BLaER1 (cell line): ENCODE measurements at regions not wholly inside any gene's neighbourhood (a gene's known extent, or its start where the extent isn't known, plus 50 kb on each side); places are given as distances from the start of the nearest gene placed in this dataset.

ENCODE experiments used
- H3K27ac ChIP-seq: shearing (Covaris generic); formaldehyde crosslinking; 2 replicates; pipeline ENCODE4 v1.8.1; 2022
- H3K27me3 ChIP-seq: shearing (Covaris generic); formaldehyde crosslinking; 2 replicates; pipeline ENCODE4 v1.8.1; 2022
- H3K36me3 ChIP-seq: shearing (Covaris generic); formaldehyde crosslinking; 2 replicates; pipeline ENCODE4 v1.8.1; 2022
- H3K4me1 ChIP-seq: shearing (Covaris generic); formaldehyde crosslinking; 2 replicates; pipeline ENCODE4 v1.8.1; 2022
- H3K4me2 ChIP-seq: shearing (Covaris generic); formaldehyde crosslinking; 2 replicates; pipeline ENCODE4 v1.8.1; 2022
- H3K4me3 ChIP-seq: shearing (Covaris generic); formaldehyde crosslinking; 2 replicates; pipeline ENCODE4 v1.8.1; 2022
- H3K9ac ChIP-seq: shearing (Covaris generic); formaldehyde crosslinking; 2 replicates; pipeline ENCODE4 v1.8.1; 2022
- H3K9me3 ChIP-seq: shearing (Covaris generic); formaldehyde crosslinking; 2 replicates; pipeline ENCODE4 v1.8.1; 2022
- H4K20me1 ChIP-seq: shearing (Covaris generic); formaldehyde crosslinking; 2 replicates; pipeline ENCODE4 v1.8.1; 2022
- Cebpa-rat ChIP-seq: shearing (Covaris generic); IDR thresholded peaks from 2 replicates; pipeline ENCODE4 v1.8.1; 2022

GRCh38 chr13:82729401-82729800, 1152.9 kb downstream of the SLITRK1 start:
- no peak for TF ChIP-seq Cebpa-rat
- no peak overlapping the region for H3K4me3 ChIP-seq
- H3K36me3 ChIP-seq = no peaks in the 10 kb centered on the region
- H3K27me3 ChIP-seq = no peaks in the 10 kb centered on the region
- H3K9ac ChIP-seq = no peak overlapping the region
- H4K20me1 ChIP-seq = no peaks in the 10 kb centered on the region
- H3K27ac ChIP-seq = no peak overlapping the region
- no peaks in the 10 kb centered on the region for H3K9me3 ChIP-seq
- no peak overlapping the region for H3K4me2 ChIP-seq
- no peaks in the 10 kb centered on the region for H3K4me1 ChIP-seq

GRCh38 chr13:82720986-82721385, 1161.3 kb downstream of the SLITRK1 start:
- Histone ChIP-seq H3K27ac (no peak overlapping the region), H3K27me3 (no peaks in the 10 kb centered on the region), H3K9ac (no peak overlapping the region), H3K36me3 (no peaks in the 10 kb centered on the region), H3K4me1 (no peaks in the 10 kb centered on the region), H3K4me3 (no peak overlapping the region), H4K20me1 (no peaks in the 10 kb centered on the region), H3K4me2 (no peak overlapping the region), H3K9me3 (no peaks in the 10 kb centered on the region)
- no peak for TF ChIP-seq Cebpa-rat

- no peaks in the 10 kb centered on the region for H4K20me1 ChIP-seq
- no peak overlapping the region for H3K27ac ChIP-seq
- TF ChIP-seq Cebpa-rat = no peak
- H3K4me3 ChIP-seq = no peak overlapping the region
- no peaks in the 10 kb centered on the region for H3K9me3 ChIP-seq
- no peaks in the 10 kb centered on the region for H3K36me3 ChIP-seq
- H3K9ac ChIP-seq = no peak overlapping the region
- no peaks in the 10 kb centered on the region for H3K4me1 ChIP-seq
- H3K4me2 ChIP-seq = no peak overlapping the region
- no peaks in the 10 kb centered on the region for H3K27me3 ChIP-seq
These were observed 1162.3 kb downstream of the SLITRK1 start for GRCh38 chr13:82719987-82720386.

- H3K4me3 ChIP-seq = no peak overlapping the region
- no peaks in the 10 kb centered on the region for H3K36me3 ChIP-seq
- no peaks in the 10 kb centered on the region for H3K9me3 ChIP-seq
- no peak for TF ChIP-seq Cebpa-rat
- no peak overlapping the region for H3K4me2 ChIP-seq
- H3K27me3 ChIP-seq = no peaks in the 10 kb centered on the region
- no peaks in the 10 kb centered on the region for H4K20me1 ChIP-seq
- no peaks in the 10 kb centered on the region for H3K4me1 ChIP-seq
- no peak overlapping the region for H3K27ac ChIP-seq
- no peak overlapping the region for H3K9ac ChIP-seq
These were observed 1165.0 kb downstream of the SLITRK1 start for GRCh38 chr13:82717249-82717648.

GRCh38 chr13:82713687-82714405, 1168.4 kb downstream of the SLITRK1 start:
- Histone ChIP-seq H3K36me3 (no peaks in the 10 kb centered on the region), H4K20me1 (no peaks in the 10 kb centered on the region), H3K4me3 (no peak overlapping the region), H3K9ac (no peak overlapping the region), H3K27me3 (no peaks in the 10 kb centered on the region), H3K9me3 (no peaks in the 10 kb centered on the region), H3K27ac (no peak overlapping the region), H3K4me1 (no peaks in the 10 kb centered on the region), H3K4me2 (no peak overlapping the region)
- no peak for TF ChIP-seq Cebpa-rat

GRCh38 chr13:82702513-82702912, 1179.8 kb downstream of the SLITRK1 start:
- Histone ChIP-seq H3K9me3 (no peaks in the 10 kb centered on the region), H3K36me3 (no peaks in the 10 kb centered on the region), H3K27me3 (no peaks in the 10 kb centered on the region), H3K4me3 (no peak overlapping the region), H3K9ac (no peak overlapping the region), H4K20me1 (no peaks in the 10 kb centered on the region), H3K27ac (no peak overlapping the region), H3K4me1 (no peaks in the 10 kb centered on the region), H3K4me2 (no peak overlapping the region)
- no peak for TF ChIP-seq Cebpa-rat

GRCh38 chr13:82701020-82701419, 1181.3 kb downstream of the SLITRK1 start:
- Histone ChIP-seq H3K4me2 (no peak overlapping the region), H3K4me3 (no peak overlapping the region), H3K4me1 (no peaks in the 10 kb centered on the region), H3K27ac (no peak overlapping the region), H3K9ac (no peak overlapping the region), H4K20me1 (no peaks in the 10 kb centered on the region), H3K9me3 (no peaks in the 10 kb centered on the region), H3K27me3 (no peaks in the 10 kb centered on the region), H3K36me3 (no peaks in the 10 kb centered on the region)
- TF ChIP-seq Cebpa-rat = no peak

GRCh38 chr13:82698941-82699340, 1183.3 kb downstream of the SLITRK1 start:
- H3K9me3 ChIP-seq = no peaks in the 10 kb centered on the region
- H3K36me3 ChIP-seq = no peaks in the 10 kb centered on the region
- no peak overlapping the region for H3K4me2 ChIP-seq
- no peaks in the 10 kb centered on the region for H3K27me3 ChIP-seq
- H3K9ac ChIP-seq = no peak overlapping the region
- no peak overlapping the region for H3K4me3 ChIP-seq
- no peak for TF ChIP-seq Cebpa-rat
- no peaks in the 10 kb centered on the region for H4K20me1 ChIP-seq
- H3K27ac ChIP-seq = no peak overlapping the region
- H3K4me1 ChIP-seq = no peaks in the 10 kb centered on the region

- Histone ChIP-seq H3K9me3 (no peaks in the 10 kb centered on the region), H3K4me2 (no peak overlapping the region), H3K27ac (no peak overlapping the region), H3K36me3 (no peaks in the 10 kb centered on the region), H4K20me1 (no peaks in the 10 kb centered on the region), H3K9ac (no peak overlapping the region), H3K27me3 (no peaks in the 10 kb centered on the region), H3K4me3 (no peak overlapping the region), H3K4me1 (no peaks in the 10 kb centered on the region)
- no peak for TF ChIP-seq Cebpa-rat
These were observed 1183.9 kb downstream of the SLITRK1 start for GRCh38 chr13:82698383-82698782.

GRCh38 chr13:82693607-82694006, 1188.7 kb downstream of the SLITRK1 start:
- Histone ChIP-seq H3K4me1 (peaks cover 3% of the 10 kb centered on the region; the same call in 1 of the 2 replicates), H3K9me3 (no peaks in the 10 kb centered on the region), H3K9ac (no peak overlapping the region), H3K4me2 (no peak overlapping the region), H3K27me3 (no peaks in the 10 kb centered on the region), H3K4me3 (no peak overlapping the region), H4K20me1 (no peaks in the 10 kb centered on the region), H3K27ac (no peak overlapping the region), H3K36me3 (no peaks in the 10 kb centered on the region)
- no peak for TF ChIP-seq Cebpa-rat
